ENCODE measurements at regions not wholly inside any gene's neighbourhood (a gene's known extent, or its start where the extent isn't known, plus 50 kb on each side); places are given as distances from the start of the nearest gene placed in this dataset.

DNA sequence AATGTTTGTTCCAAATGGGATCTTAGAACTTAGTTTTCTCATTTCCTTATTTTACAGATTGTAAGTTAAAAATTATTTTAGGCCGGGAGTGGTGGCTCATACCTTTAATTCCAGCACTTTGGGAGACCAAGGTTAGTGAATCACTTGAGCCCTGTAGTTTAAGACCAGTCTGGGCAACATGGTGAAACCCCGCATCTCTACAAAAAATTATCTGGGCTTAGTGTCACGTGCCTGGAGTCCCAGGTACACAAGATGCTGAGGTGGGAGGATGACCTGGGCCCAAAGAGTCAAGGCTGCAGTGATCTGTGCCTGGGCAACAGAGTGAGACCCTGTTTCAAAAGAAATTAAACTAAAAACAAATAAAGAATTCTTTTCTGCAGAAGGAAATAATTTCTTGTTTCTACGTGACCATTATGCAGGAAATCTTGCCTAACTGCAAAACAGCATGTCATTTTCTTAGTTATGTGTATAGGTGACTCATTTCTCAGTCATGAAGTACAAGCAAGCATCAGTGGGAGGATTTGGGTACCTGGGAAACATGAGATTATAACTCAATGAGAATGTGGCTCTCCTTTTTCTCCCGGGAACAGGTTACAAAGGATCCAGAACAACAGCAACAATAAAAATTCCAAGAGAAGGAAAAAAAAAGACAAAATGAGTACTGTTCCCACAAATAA lies 375.1 kb upstream of the ST8SIA4 start:
- TF ChIP-seq, protein P1, sequence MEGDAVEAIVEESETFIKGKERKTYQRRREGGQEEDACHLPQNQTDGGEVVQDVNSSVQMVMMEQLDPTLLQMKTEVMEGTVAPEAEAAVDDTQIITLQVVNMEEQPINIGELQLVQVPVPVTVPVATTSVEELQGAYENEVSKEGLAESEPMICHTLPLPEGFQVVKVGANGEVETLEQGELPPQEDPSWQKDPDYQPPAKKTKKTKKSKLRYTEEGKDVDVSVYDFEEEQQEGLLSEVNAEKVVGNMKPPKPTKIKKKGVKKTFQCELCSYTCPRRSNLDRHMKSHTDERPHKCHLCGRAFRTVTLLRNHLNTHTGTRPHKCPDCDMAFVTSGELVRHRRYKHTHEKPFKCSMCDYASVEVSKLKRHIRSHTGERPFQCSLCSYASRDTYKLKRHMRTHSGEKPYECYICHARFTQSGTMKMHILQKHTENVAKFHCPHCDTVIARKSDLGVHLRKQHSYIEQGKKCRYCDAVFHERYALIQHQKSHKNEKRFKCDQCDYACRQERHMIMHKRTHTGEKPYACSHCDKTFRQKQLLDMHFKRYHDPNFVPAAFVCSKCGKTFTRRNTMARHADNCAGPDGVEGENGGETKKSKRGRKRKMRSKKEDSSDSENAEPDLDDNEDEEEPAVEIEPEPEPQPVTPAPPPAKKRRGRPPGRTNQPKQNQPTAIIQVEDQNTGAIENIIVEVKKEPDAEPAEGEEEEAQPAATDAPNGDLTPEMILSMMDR (conservative IDR thresholded peaks at IDR 0.05), result no peak
- Mint-ChIP-seq H3K4me1 (no peaks in the 10 kb centered on the region), H3K27ac (ENCODE audit: unreplicated experiment) (no peak overlapping the region), H3K27me3 (ENCODE audit: low read depth) (no peaks in the 10 kb centered on the region), H3K4me3 (no peak overlapping the region), H3K9me3 (no peaks in the 10 kb centered on the region), H3K36me3 (ENCODE audit: low read depth) (no peaks in the 10 kb centered on the region)
- no peak for DNase-seq (ENCODE audit: low read depth, low spot score)

DNA sequence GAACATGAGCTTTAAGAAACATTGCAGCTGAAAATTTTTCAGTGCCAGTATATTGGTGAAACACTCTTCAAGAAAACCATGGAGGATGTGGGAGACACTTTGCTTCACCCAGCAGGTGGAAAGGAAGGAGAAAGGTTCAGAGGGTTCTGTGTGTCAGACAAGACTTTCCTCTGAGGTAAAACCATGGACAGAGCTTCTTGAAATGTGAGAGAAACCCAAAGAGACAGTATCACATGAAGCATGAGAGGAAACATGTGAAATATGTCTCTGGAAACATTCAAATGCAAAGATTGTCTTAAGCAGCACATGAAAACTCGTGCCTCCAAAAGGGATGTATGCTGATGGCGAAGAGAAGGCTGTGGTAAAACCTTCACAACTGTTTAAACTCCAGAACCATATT lies 368.9 kb upstream of the ST8SIA4 start:
- no peaks in the 10 kb centered on the region for H3K9me3 Mint-ChIP-seq

DNA sequence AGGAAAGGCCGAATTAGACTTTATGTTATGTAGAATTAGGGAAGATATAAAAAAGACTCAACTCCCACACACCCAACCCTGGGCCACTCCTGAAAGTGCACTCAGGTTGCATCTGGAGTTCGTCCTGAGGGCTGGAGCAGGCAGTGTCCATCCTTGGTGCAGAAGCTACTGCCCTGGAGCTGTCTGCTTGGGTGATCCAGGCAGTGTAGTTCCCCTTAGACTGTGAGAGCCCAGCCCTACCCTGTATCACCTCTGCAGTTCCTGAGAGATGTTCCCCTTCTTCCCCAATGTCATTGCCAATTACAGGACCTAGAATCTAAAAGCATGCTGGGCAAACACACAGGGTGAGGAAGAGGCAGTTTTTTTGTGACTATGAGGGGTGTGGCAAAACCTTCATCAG lies 368.3 kb upstream of the ST8SIA4 start:
- Mint-ChIP-seq H3K27ac (ENCODE audit: unreplicated experiment) (no peak overlapping the region), H3K9me3 (no peaks in the 10 kb centered on the region), H3K36me3 (ENCODE audit: low read depth) (no peaks in the 10 kb centered on the region), H3K4me3 (no peak overlapping the region), H3K27me3 (ENCODE audit: low read depth) (no peaks in the 10 kb centered on the region), H3K4me1 (no peaks in the 10 kb centered on the region)
- TF ChIP-seq, protein P1 (conservative IDR thresholded peaks at IDR 0.05), result no peak
- DNase-seq (ENCODE audit: low read depth, low spot score), result no peak

More for the DNA sequence above, 368.9 kb upstream of the ST8SIA4 start:
- Mint-ChIP-seq H3K27ac (ENCODE audit: unreplicated experiment) (no peak overlapping the region), H3K4me1 (no peaks in the 10 kb centered on the region), H3K27me3 (ENCODE audit: low read depth) (no peaks in the 10 kb centered on the region), H3K36me3 (ENCODE audit: low read depth) (no peaks in the 10 kb centered on the region), H3K4me3 (no peak overlapping the region)
- no peak for DNase-seq (ENCODE audit: low read depth, low spot score)
- TF ChIP-seq, protein P1 (conservative IDR thresholded peaks at IDR 0.05), result no peak

DNA sequence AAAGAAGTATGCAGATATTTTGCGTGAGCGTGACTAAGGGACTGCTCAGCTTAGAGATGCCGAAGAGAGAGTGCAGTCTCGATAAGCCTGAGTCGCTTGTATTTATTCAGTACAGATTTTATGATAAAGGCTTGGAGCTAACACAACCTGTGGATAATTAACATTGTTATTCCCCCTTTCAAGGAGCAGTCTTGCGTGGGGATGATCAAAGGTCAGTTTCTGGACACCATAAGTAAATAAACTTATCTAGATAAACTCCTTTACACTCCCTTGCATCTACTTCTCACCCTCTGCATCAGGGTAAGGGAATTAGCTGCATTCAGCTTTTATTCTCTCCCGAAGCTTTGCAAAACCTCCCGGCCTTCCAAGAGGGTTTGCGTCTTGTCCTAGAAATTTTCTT lies 357.8 kb upstream of the ST8SIA4 start:
- no peak for DNase-seq (ENCODE audit: low read depth, low spot score)
- Mint-ChIP-seq H3K27ac (ENCODE audit: unreplicated experiment) (no peak overlapping the region), H3K36me3 (ENCODE audit: low read depth) (no peaks in the 10 kb centered on the region), H3K27me3 (ENCODE audit: low read depth) (no peaks in the 10 kb centered on the region), H3K9me3 (peaks cover 9% of the 10 kb centered on the region), H3K4me3 (no peak overlapping the region), H3K4me1 (no peaks in the 10 kb centered on the region)
- TF ChIP-seq, protein P1 (conservative IDR thresholded peaks at IDR 0.05), result no peak

DNA sequence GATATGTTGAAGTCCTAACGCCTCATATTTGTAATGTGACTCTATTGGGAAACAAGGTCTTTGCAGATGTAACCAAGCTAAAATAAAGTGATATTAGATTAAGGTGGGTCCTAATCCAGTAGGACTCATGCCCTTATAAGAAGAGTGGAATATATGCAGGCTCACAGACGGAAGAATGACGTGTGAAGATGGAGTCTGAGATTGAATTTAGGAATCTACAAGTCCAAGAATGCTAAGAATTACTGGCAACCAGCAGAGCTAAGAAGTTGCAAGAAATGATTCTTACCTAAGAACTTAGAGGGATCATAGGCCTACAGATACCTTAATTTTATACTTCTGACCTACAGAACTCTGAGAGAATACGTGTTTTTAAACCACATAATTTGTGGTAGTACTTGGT lies 350.0 kb upstream of the ST8SIA4 start:
- H3K4me1 Mint-ChIP-seq, result no peaks in the 10 kb centered on the region
- no peak for DNase-seq (ENCODE audit: low read depth, low spot score)
- TF ChIP-seq, protein P1 (conservative IDR thresholded peaks at IDR 0.05), result no peak
- peaks cover 7% of the 10 kb centered on the region for H3K9me3 Mint-ChIP-seq
- no peaks in the 10 kb centered on the region for H3K27me3 Mint-ChIP-seq (ENCODE audit: low read depth)
- no peak overlapping the region for H3K4me3 Mint-ChIP-seq
- no peak overlapping the region for H3K27ac Mint-ChIP-seq (ENCODE audit: unreplicated experiment)
- no peaks in the 10 kb centered on the region for H3K36me3 Mint-ChIP-seq (ENCODE audit: low read depth)
